22Rv1 (cell line): ENCODE measurements at regions not wholly inside any gene's neighbourhood (a gene's known extent, or its start where the extent isn't known, plus 50 kb on each side); places are given as distances from the start of the nearest gene placed in this dataset.

ENCODE experiments used
- CTCF ChIP-seq: fragments of 450-650 bp; IDR thresholded peaks from 2 replicates; pipeline ENCODE4 v1.5.1; 2017; ENCODE audit warnings: mild to moderate bottlenecking
- ZFX ChIP-seq: fragments of 450-650 bp; IDR thresholded peaks from 2 replicates; pipeline ENCODE4 v1.6.1; 2017; ENCODE audit warnings: antibody characterized with exemption, borderline replicate concordance

GRCh38 chr2:35428548-35428947, 927.0 kb upstream of the CRIM1 start:
- peak; percentile 81 for TF ChIP-seq CTCF
- no peak for TF ChIP-seq ZFX
